ENCODE measurements at regions not wholly inside any gene's neighbourhood (a gene's known extent, or its start where the extent isn't known, plus 50 kb on each side); places are given as distances from the start of the nearest gene placed in this dataset. TPM values are rescaled to one million over a fixed set of nuclear protein-coding genes. Genes with fewer than 3 reads are reported as not detected.

GRCh38 chr13:61470786-61471185 is 55.1 kb upstream of the PCDH20 start:
- Histone ChIP-seq H3K4me3 (replicated peaks in 1 of 3; ENCODE audit: insufficient read depth in 1 of 3, low read depth in 2 of 3, low read length in 3 of 3) (no peak overlapping the region), H3K4me2 (ENCODE audit: low read depth, low read length) (no peak overlapping the region), H3K4me1 (ENCODE audit: insufficient read depth, low read length) (no peaks in the 10 kb centered on the region), H3K9me3 (ENCODE audit: low read length) (no peaks in the 10 kb centered on the region), H3K36me3 (replicated peaks in 1 of 2; ENCODE audit: control insufficient read depth in 1 of 2, insufficient read depth in 2 of 2, low read length in 2 of 2) (no peaks in the 10 kb centered on the region), H3K79me2 (ENCODE audit: insufficient read depth, low read length) (no peaks in the 10 kb centered on the region), H3K27ac (ENCODE audit: extremely low read length, insufficient read depth, low read length) (no peak overlapping the region), H3K9ac (ENCODE audit: insufficient read depth, low read depth, low read length) (no peak overlapping the region), H2AFZ (ENCODE audit: low read length) (no peak overlapping the region), H4K20me1 (ENCODE audit: insufficient read depth, low read length) (no peaks in the 10 kb centered on the region), H3K27me3 (ENCODE audit: control insufficient read depth in 1 of 2, insufficient read depth in 2 of 2, low read length in 2 of 2) (no peaks in the 10 kb centered on the region)
- CTCF ChIA-PET (ENCODE audit: low intra/inter-chr PET ratio, low total read pairs), result no interaction called here
- TF ChIP-seq ZBTB8A (CRISPR knock-in tag; IDR thresholded peaks at IDR 0.05; ENCODE audit: borderline replicate concordance, low read depth), result no peak
- TF ChIP-seq SAFB2 (CRISPR knock-in tag; IDR thresholded peaks at IDR 0.05; ENCODE audit: borderline replicate concordance, low read depth), result no peak
- no peak for TF ChIP-seq NFIC (IDR thresholded peaks at IDR 0.05; ENCODE audit: low read length)
- TF ChIP-seq KDM1A (CRISPR knock-in tag; IDR thresholded peaks at IDR 0.05), result no peak
- no peak for TF ChIP-seq ZNF441 (CRISPR knock-in tag; IDR thresholded peaks at IDR 0.05; ENCODE audit: borderline replicate concordance)
- 0% methylated on average over 2 of the region's 2 CpGs for WGBS (ENCODE audit: low lambda C conversion rate)
- intact Hi-C loops (cut with micrococcal nuclease; ENCODE audit: unreplicated experiment), result no loop called here
- BruUV-seq (replicated peaks), result no TSS peak
- POLR2A ChIA-PET, result no interaction called here
- in situ Hi-C loops (cut with HindIII; ENCODE audit: extremely low pct_ligation_motif_present, low pct_unique_long_range_greater_than_20kb), result no loop called here
- DNase-seq (ENCODE audit: low spot score) (no peak), FAIRE-seq (no peak), ATAC-seq (no peak)

GRCh38 chr13:61466280-61466679 is 50.6 kb upstream of the PCDH20 start:
- intact Hi-C loops (cut with micrococcal nuclease; ENCODE audit: unreplicated experiment), result no loop called here

More at GRCh38 chr13:61466280-61466679, 50.6 kb upstream of the PCDH20 start:
- no peak overlapping the region for H3K4me3 ChIP-seq (replicated peaks in 1 of 3; ENCODE audit: insufficient read depth in 1 of 3, low read depth in 2 of 3, low read length in 3 of 3)
- H3K27me3 ChIP-seq (ENCODE audit: control insufficient read depth in 1 of 2, insufficient read depth in 2 of 2, low read length in 2 of 2), result no peaks in the 10 kb centered on the region
- H3K9ac ChIP-seq (ENCODE audit: insufficient read depth, low read depth, low read length), result no peak overlapping the region
- H3K9me3 ChIP-seq (ENCODE audit: low read length), result no peaks in the 10 kb centered on the region
- H3K36me3 ChIP-seq (replicated peaks in 1 of 2; ENCODE audit: control insufficient read depth in 1 of 2, insufficient read depth in 2 of 2, low read length in 2 of 2), result no peaks in the 10 kb centered on the region
- ChIA-PET CTCF (ENCODE audit: low intra/inter-chr PET ratio, low total read pairs) (no interaction called here), POLR2A (no interaction called here)
- no peaks in the 10 kb centered on the region for H4K20me1 ChIP-seq (ENCODE audit: insufficient read depth, low read length)
- H2AFZ ChIP-seq (ENCODE audit: low read length), result no peak overlapping the region
- H3K4me2 ChIP-seq (ENCODE audit: low read depth, low read length), result no peak overlapping the region
- TF ChIP-seq, protein P1, sequence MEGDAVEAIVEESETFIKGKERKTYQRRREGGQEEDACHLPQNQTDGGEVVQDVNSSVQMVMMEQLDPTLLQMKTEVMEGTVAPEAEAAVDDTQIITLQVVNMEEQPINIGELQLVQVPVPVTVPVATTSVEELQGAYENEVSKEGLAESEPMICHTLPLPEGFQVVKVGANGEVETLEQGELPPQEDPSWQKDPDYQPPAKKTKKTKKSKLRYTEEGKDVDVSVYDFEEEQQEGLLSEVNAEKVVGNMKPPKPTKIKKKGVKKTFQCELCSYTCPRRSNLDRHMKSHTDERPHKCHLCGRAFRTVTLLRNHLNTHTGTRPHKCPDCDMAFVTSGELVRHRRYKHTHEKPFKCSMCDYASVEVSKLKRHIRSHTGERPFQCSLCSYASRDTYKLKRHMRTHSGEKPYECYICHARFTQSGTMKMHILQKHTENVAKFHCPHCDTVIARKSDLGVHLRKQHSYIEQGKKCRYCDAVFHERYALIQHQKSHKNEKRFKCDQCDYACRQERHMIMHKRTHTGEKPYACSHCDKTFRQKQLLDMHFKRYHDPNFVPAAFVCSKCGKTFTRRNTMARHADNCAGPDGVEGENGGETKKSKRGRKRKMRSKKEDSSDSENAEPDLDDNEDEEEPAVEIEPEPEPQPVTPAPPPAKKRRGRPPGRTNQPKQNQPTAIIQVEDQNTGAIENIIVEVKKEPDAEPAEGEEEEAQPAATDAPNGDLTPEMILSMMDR (CRISPR knock-in tag; IDR thresholded peaks at IDR 0.05), result peak; percentile 23
- no peak for TF ChIP-seq ZNF205 (CRISPR knock-in tag; IDR thresholded peaks at IDR 0.05)
- DNase-seq (ENCODE audit: low spot score) (peak; percentile 3), FAIRE-seq (no peak), ATAC-seq (peak; percentile 66)
- H3K27ac ChIP-seq (ENCODE audit: extremely low read length, insufficient read depth, low read length), result no peak overlapping the region
- 0% methylated on average over 3 of the region's 3 CpGs for WGBS (ENCODE audit: low lambda C conversion rate)
- in situ Hi-C loops (cut with HindIII; ENCODE audit: extremely low pct_ligation_motif_present, low pct_unique_long_range_greater_than_20kb), result no loop called here
- no peaks in the 10 kb centered on the region for H3K4me1 ChIP-seq (ENCODE audit: insufficient read depth, low read length)
- BruUV-seq (replicated peaks), result no TSS peak
- no peaks in the 10 kb centered on the region for H3K79me2 ChIP-seq (ENCODE audit: insufficient read depth, low read length)

MicroRNA genes in the stretch of these regions (microRNA counts, 767-probe panel; counts per million panel counts)
- not detected for microRNA hsa-miR-548x-3p

Small RNA genes in the stretch of these regions (microRNA-seq; reads per million reads assigned to microRNA genes)
- gene MIR4704, result not detected
- not detected for gene MIR548X2

Small RNA genes in the stretch of these regions (small RNA-seq; reads per million reads assigned to genes)
- gene AL353765.1 (ENCODE audit: insufficient read depth in 2 of 3, insufficient read length in 3 of 3, low read depth in 2 of 3, low replicate concordance in 1 of 3) (0 reads per million in 3 experiments), gene AL356102.1 (ENCODE audit: insufficient read depth in 2 of 3, insufficient read length in 3 of 3, low read depth in 2 of 3, low replicate concordance in 1 of 3) (0 reads per million in 3 experiments), gene MIR4704 (ENCODE audit: insufficient read depth in 2 of 3, insufficient read length in 3 of 3, low read depth in 2 of 3, low replicate concordance in 1 of 3) (0 reads per million in 3 experiments), gene MIR548X2 (ENCODE audit: insufficient read depth in 2 of 3, insufficient read length in 3 of 3, low read depth in 2 of 3, low replicate concordance in 1 of 3) (0 reads per million in 3 experiments), gene RNU6-81P (ENCODE audit: insufficient read depth in 2 of 3, insufficient read length in 3 of 3, low read depth in 2 of 3, low replicate concordance in 1 of 3) (0 reads per million in 3 experiments)
